Neural cell (in vitro differentiated cells): ENCODE measurements at regions not wholly inside any gene's neighbourhood (a gene's known extent, or its start where the extent isn't known, plus 50 kb on each side); places are given as distances from the start of the nearest gene placed in this dataset.

Experiments used
- H2AFZ ChIP-seq: fragments of 200-600, 300-800 bp; sonication (generic), shearing (Covaris generic); 2 replicates; pipeline ENCODE4 v1.6.0; 2014; ENCODE audit warnings: low read depth, mild to moderate bottlenecking, antibody characterized with exemption, low read length, moderate library complexity
- H3F3A ChIP-seq: fragments of 200-600 bp; shearing (Covaris generic); 2 replicates; pipeline ENCODE4 v1.6.1; 2016; ENCODE audit warnings: mild to moderate bottlenecking, moderate library complexity, mixed read lengths, antibody characterized with exemption, low read length; ENCODE audit not compliant: insufficient read depth, poor library complexity, severe bottlenecking
- H3K27ac ChIP-seq: fragments of 200-600, 300-800 bp; sonication (generic), shearing (Covaris generic); 2 replicates; pipeline ENCODE4 v1.5.1; 2014; ENCODE audit warnings: mild to moderate bottlenecking, low read length, moderate library complexity
- H3K27me3 ChIP-seq: fragments of 300-800, 200-600 bp; sonication (generic), shearing (Covaris generic); 2 replicates; pipeline ENCODE4 v1.6.0; 2014; ENCODE audit warnings: mild to moderate bottlenecking, low read depth, low read length, moderate library complexity; ENCODE audit not compliant: insufficient read depth
- H3K36me3 ChIP-seq: fragments of 300-800, 200-600 bp; sonication (generic), shearing (Covaris generic); 2 replicates; pipeline ENCODE4 v1.5.1; 2014; ENCODE audit warnings: mild to moderate bottlenecking, antibody characterized with exemption, low read length, moderate library complexity; ENCODE audit not compliant: insufficient read depth
- H3K4me2 ChIP-seq: fragments of 300-800, 200-600 bp; sonication (generic), shearing (Covaris generic); 2 replicates; pipeline ENCODE4 v1.6.0; 2014; ENCODE audit warnings: mild to moderate bottlenecking, low read length
- H3K4me3 ChIP-seq: fragments of 300-800, 200-600 bp; sonication (generic), shearing (Covaris generic); 2 replicates; pipeline ENCODE4 v1.5.1; 2014; ENCODE audit warnings: mild to moderate bottlenecking, low read length, moderate library complexity
- H3K79me2 ChIP-seq: fragments of 200-600 bp; shearing (Covaris generic); replicated peaks from 2 replicates; pipeline ENCODE4 v1.6.0; 2014; ENCODE audit warnings: mild to moderate bottlenecking, low read length, moderate library complexity; ENCODE audit not compliant: insufficient read depth
- H3K9ac ChIP-seq: fragments of 300-800, 200-600 bp; sonication (generic), shearing (Covaris generic); 2 replicates; pipeline ENCODE4 v1.6.1; 2016; ENCODE audit warnings: mild to moderate bottlenecking, low read length, mixed read lengths
- H3K9me2 ChIP-seq: fragments of 200-600 bp; shearing (Covaris generic); 2 replicates; pipeline ENCODE4 v1.6.1; 2016; ENCODE audit warnings: mild to moderate bottlenecking, low read length, mixed read lengths; ENCODE audit not compliant: insufficient read depth
- H3K9me3 ChIP-seq: fragments of 200-600, 300-800 bp; sonication (generic), shearing (Covaris generic); 2 replicates; pipeline ENCODE4 v1.6.1; 2016; ENCODE audit warnings: mild to moderate bottlenecking, mixed run types, low read length, moderate library complexity, mixed read lengths
- H4K20me1 ChIP-seq: fragments of 200-600 bp; shearing (Covaris generic); 2 replicates; pipeline ENCODE4 v1.6.1; 2016; ENCODE audit warnings: mild to moderate bottlenecking, mixed run types; ENCODE audit not compliant: insufficient read depth
- EP300 ChIP-seq: fragments of 450-650 bp; conservative IDR thresholded peaks from 2 replicates; pipeline ENCODE4 v1.6.1; 2014; ENCODE audit warnings: antibody characterized with exemption, mild to moderate bottlenecking, moderate library complexity; ENCODE audit not compliant: poor library complexity, severe bottlenecking
- EZH2 ChIP-seq: fragments of 200-600, 300-800 bp; shearing (Covaris generic), sonication (generic); IDR thresholded peaks from 2 replicates; pipeline ENCODE4 v1.6.1; 2014; ENCODE audit warnings: antibody characterized with exemption, low read length, borderline replicate concordance, mild to moderate bottlenecking; ENCODE audit not compliant: insufficient read depth, poor library complexity, severe bottlenecking
- MXI1 ChIP-seq: fragments of 450-650 bp; conservative IDR thresholded peaks from 2 replicates; pipeline ENCODE4 v1.6.1; 2014; ENCODE audit warnings: antibody characterized with exemption, mild to moderate bottlenecking; ENCODE audit not compliant: poor library complexity, severe bottlenecking
- POLR2AphosphoS5 ChIP-seq: IDR thresholded peaks from 2 replicates; pipeline ENCODE4 v1.6.1; 2012
- RAD21 ChIP-seq: fragments of 450-650 bp; conservative IDR thresholded peaks from 2 replicates; pipeline ENCODE4 v1.6.1; 2014; ENCODE audit warnings: antibody characterized with exemption, mild to moderate bottlenecking, moderate library complexity
- SMC3 ChIP-seq: fragments of 450-650 bp; conservative IDR thresholded peaks from 2 replicates; pipeline ENCODE4 v1.6.1; 2014; ENCODE audit warnings: antibody characterized with exemption, mild to moderate bottlenecking, moderate library complexity; ENCODE audit not compliant: poor library complexity
- TAF1 ChIP-seq: IDR thresholded peaks from 2 replicates; pipeline ENCODE4 v1.6.1; 2012; ENCODE audit warnings: low read depth
- TF ChIP-seq, protein P1 (sequence below): fragments of 450-650 bp; IDR thresholded peaks from 2 replicates; pipeline ENCODE4 v1.5.1; 2014; ENCODE audit warnings: antibody characterized with exemption, mild to moderate bottlenecking, moderate library complexity; ENCODE audit not compliant: poor library complexity, severe bottlenecking
- TF ChIP-seq, protein P2 (sequence below): IDR thresholded peaks from 2 replicates; pipeline ENCODE4 v1.6.1; 2012; ENCODE audit warnings: borderline replicate concordance

DNA sequence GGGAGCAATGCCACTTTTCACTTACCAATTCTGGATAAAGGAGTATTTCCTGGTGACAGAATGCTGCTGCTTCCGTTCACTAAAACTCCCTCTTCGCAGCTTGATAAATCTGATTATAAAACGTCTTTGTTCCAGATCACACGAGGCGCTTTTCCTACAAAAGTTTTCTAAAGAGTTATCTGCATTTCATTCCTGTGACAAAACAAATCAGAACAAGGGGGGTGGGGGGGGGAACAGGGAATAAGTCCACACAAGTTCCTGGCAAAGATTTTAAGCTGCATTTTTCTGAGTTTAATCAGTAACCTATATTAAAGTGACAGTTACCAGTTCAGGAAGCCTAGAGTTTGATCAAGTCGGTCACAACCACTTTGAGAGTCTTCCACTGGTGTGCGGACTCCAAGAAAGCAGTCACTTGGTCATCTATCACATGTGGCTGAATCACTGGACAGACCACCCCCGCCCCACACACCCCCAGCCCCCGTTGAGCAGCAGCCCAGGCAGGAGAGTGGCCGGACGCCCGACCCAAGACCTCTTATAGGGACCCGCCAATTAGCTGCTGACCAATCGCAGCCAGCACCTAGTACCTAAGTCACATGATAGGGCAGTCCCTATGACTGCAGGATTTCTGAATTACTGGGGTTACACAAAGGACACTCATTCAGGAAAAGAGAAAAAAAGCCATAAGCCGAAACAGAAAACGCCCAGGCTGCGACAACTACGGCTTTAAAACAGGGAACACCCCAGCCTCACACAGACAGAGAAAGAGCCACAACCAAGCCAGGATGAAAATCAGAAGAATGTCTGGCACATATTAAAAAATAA lies 569.3 kb upstream of the DIPK2B start:
- no peak overlapping the region for H2AFZ ChIP-seq
- H3K27me3 ChIP-seq, result no peaks in the 10 kb centered on the region
- H3K9me3 ChIP-seq, result no peaks in the 10 kb centered on the region
- H3F3A ChIP-seq, result no peaks in the 10 kb centered on the region
- H3K9me2 ChIP-seq, result no peaks in the 10 kb centered on the region
- H4K20me1 ChIP-seq, result no peaks in the 10 kb centered on the region
- H3K4me2 ChIP-seq, result no peak overlapping the region
- no peak overlapping the region for H3K4me3 ChIP-seq
- no peak overlapping the region for H3K27ac ChIP-seq
- no peaks in the 10 kb centered on the region for H3K36me3 ChIP-seq
- TF ChIP-seq MXI1 (no peak), EP300 (no peak), EZH2 (no peak)
- H3K79me2 ChIP-seq, result no peaks in the 10 kb centered on the region
- no peak overlapping the region for H3K9ac ChIP-seq

DNA sequence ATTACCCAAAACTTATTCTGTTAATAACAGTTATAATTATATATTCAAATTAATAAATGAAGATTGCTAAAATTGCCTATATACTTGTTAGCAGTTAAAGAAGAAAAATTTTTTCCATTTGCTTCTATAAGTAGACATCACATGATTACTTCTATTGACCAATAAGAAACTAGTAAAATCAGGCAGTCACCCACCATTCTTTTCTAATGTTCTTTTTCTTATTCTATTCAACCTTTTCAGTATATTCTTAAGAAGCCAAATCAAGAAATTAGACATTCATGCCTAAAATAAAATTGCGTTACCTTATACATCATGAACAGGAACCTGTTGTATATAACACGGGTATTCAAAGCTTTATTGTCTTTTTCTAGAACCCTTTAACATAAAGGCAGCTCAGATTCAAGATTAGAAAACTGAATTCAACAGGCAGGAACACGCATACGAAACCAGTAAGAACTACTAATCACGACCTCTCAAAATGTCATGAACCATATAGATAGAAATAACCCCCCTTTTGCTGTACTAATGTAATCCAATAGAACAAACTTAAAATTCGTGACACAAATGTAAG lies 568.1 kb upstream of the DIPK2B start:
- Histone ChIP-seq H4K20me1 (no peaks in the 10 kb centered on the region), H3K9me3 (no peaks in the 10 kb centered on the region), H2AFZ (no peak overlapping the region), H3K79me2 (no peaks in the 10 kb centered on the region), H3K9me2 (no peaks in the 10 kb centered on the region), H3K9ac (no peak overlapping the region), H3K4me2 (no peak overlapping the region), H3K4me3 (no peak overlapping the region), H3K27me3 (no peaks in the 10 kb centered on the region), H3K36me3 (no peaks in the 10 kb centered on the region), H3K27ac (no peak overlapping the region), H3F3A (no peaks in the 10 kb centered on the region)
- TF ChIP-seq, protein P1, sequence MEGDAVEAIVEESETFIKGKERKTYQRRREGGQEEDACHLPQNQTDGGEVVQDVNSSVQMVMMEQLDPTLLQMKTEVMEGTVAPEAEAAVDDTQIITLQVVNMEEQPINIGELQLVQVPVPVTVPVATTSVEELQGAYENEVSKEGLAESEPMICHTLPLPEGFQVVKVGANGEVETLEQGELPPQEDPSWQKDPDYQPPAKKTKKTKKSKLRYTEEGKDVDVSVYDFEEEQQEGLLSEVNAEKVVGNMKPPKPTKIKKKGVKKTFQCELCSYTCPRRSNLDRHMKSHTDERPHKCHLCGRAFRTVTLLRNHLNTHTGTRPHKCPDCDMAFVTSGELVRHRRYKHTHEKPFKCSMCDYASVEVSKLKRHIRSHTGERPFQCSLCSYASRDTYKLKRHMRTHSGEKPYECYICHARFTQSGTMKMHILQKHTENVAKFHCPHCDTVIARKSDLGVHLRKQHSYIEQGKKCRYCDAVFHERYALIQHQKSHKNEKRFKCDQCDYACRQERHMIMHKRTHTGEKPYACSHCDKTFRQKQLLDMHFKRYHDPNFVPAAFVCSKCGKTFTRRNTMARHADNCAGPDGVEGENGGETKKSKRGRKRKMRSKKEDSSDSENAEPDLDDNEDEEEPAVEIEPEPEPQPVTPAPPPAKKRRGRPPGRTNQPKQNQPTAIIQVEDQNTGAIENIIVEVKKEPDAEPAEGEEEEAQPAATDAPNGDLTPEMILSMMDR, result no peak
- TF ChIP-seq EP300 (no peak), POLR2AphosphoS5 (no peak), MXI1 (no peak), EZH2 (no peak), RAD21 (no peak), SMC3 (no peak), TAF1 (no peak)
- TF ChIP-seq, protein P2, sequence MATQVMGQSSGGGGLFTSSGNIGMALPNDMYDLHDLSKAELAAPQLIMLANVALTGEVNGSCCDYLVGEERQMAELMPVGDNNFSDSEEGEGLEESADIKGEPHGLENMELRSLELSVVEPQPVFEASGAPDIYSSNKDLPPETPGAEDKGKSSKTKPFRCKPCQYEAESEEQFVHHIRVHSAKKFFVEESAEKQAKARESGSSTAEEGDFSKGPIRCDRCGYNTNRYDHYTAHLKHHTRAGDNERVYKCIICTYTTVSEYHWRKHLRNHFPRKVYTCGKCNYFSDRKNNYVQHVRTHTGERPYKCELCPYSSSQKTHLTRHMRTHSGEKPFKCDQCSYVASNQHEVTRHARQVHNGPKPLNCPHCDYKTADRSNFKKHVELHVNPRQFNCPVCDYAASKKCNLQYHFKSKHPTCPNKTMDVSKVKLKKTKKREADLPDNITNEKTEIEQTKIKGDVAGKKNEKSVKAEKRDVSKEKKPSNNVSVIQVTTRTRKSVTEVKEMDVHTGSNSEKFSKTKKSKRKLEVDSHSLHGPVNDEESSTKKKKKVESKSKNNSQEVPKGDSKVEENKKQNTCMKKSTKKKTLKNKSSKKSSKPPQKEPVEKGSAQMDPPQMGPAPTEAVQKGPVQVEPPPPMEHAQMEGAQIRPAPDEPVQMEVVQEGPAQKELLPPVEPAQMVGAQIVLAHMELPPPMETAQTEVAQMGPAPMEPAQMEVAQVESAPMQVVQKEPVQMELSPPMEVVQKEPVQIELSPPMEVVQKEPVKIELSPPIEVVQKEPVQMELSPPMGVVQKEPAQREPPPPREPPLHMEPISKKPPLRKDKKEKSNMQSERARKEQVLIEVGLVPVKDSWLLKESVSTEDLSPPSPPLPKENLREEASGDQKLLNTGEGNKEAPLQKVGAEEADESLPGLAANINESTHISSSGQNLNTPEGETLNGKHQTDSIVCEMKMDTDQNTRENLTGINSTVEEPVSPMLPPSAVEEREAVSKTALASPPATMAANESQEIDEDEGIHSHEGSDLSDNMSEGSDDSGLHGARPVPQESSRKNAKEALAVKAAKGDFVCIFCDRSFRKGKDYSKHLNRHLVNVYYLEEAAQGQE, result no peak
